ENCODE measurements at regions not wholly inside any gene's neighbourhood (a gene's known extent, or its start where the extent isn't known, plus 50 kb on each side); places are given as distances from the start of the nearest gene placed in this dataset.

DNA sequence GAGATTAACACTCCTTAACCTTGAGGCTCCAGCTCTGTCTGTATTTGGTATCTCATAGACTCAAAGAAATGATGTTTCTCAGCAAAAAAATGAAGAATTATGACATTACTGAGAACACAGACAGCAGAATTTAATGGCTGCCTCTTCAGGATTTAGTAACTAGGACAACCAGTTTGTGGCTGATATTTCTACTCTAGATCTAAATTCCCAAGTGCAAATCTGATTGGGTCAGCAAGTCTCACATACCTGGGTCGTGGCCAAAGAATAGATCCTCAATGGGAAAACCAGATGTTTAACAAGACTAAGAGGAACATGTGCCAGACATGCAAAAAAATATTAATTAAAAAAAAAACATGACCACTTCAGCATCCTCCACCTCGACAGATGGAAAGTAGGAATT lies 608.9 kb downstream of the DTWD2 start:
- no peak overlapping the region for H3K27ac ChIP-seq (ENCODE audit: low read depth, low read length)
- no peaks in the 10 kb centered on the region for H3K27me3 ChIP-seq (ENCODE audit: control insufficient read depth, insufficient read depth, low read length)
- no peak overlapping the region for H3K9ac ChIP-seq (ENCODE audit: low read depth, low read length)
- H3K4me1 ChIP-seq (ENCODE audit: control insufficient read depth, insufficient read depth, low read length): no peaks in the 10 kb centered on the region
- no peaks in the 10 kb centered on the region for H3K36me3 ChIP-seq (ENCODE audit: control insufficient read depth, insufficient read depth, low read length)
- peaks cover 6% of the 10 kb centered on the region; the same call in 1 of the 2 replicates for H3K9me3 ChIP-seq (ENCODE audit: control insufficient read depth, insufficient read depth, low read length)
- H3K4me3 ChIP-seq (ENCODE audit: low read depth, low read length): no peak overlapping the region

DNA sequence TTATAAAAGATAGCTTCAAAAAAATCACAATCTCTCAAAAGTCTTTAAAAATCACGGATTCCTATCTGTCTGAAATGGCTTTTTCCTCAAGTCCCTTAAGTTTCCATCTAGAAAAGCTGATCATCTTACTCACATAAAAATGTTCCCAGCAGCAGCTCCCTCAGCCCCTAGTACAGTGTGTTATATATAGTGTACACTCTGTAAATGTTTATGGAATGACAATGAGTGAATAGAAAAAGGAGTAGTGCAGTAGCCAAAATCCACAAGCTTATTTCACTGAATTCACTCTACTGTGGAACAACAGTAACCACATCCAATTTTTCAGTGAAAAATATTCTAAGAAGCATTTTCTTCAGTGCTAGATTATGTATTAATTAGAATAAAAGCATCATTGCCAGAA lies 609.4 kb downstream of the DTWD2 start:
- Histone ChIP-seq H3K27me3 (ENCODE audit: control insufficient read depth, insufficient read depth, low read length) (no peaks in the 10 kb centered on the region), H3K36me3 (ENCODE audit: control insufficient read depth, insufficient read depth, low read length) (no peaks in the 10 kb centered on the region), H3K9me3 (ENCODE audit: control insufficient read depth, insufficient read depth, low read length) (peaks cover 6% of the 10 kb centered on the region; the same call in 1 of the 2 replicates), H3K9ac (ENCODE audit: low read depth, low read length) (no peak overlapping the region), H3K4me3 (ENCODE audit: low read depth, low read length) (no peak overlapping the region), H3K4me1 (ENCODE audit: control insufficient read depth, insufficient read depth, low read length) (no peaks in the 10 kb centered on the region), H3K27ac (ENCODE audit: low read depth, low read length) (no peak overlapping the region)

DNA sequence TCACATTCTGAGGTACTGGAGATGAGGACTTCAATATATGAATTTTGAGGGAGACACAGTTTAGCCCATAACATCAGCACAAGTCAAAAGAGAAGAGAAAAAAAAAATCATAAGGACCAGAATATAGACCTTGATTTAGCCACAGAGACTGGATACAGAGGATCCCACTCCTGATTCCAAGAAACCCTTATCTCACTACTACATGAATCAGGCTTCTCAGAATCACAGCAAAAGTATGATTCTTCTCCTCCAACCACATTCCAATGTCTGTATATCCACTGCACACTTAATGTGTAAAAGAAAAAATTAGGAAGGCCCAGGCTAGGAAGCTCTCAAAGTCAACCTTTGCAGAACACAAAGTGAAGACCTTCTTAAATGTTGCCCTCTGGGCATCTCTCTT lies 610.9 kb downstream of the DTWD2 start:
- no peaks in the 10 kb centered on the region for H3K4me1 ChIP-seq (ENCODE audit: control insufficient read depth, insufficient read depth, low read length)
- no peak overlapping the region for H3K4me3 ChIP-seq (ENCODE audit: low read depth, low read length)
- H3K9me3 ChIP-seq (ENCODE audit: control insufficient read depth, insufficient read depth, low read length): no peaks in the 10 kb centered on the region

DNA sequence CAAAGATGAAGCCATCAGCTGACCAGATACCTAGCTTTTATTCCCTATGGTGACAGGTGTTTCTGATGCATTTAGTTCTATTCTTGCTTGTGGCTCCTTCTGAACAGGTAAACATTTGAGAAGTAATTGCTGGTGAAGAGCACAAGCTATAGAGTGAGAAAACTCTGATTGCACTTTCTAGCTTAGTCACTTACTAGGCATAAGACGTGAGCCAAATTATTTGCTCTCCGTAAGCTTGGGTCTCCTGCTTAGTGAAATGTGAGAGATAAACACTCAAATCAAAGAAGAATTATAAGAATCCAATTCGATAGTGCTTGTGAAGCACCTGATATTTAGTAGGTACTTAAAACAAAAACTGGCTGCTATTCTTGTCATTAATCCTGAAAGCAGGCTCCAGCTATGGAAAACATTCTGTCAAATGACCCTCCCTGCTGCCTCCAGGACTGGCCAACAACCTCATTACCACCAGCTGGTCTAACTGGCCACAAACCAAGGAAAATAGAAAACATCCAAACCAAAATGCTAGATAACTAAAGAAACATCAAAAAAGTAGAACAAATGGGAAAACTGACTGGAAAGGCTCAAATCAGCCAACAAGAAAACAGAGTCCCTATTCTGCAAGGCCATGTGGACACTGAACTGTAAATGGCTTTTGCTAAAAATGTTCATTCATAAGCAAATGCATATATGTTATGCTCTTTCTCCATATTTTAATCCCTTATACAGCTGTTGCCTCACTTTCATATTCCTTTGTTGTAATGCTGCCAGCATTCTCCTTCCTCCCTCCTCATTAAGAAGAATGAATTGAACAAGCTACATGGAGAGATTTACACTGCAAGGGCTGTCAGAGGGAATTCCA lies 616.1 kb downstream of the DTWD2 start:
- no peak overlapping the region for H3K4me3 ChIP-seq (ENCODE audit: low read depth, low read length)
- H3K9ac ChIP-seq (ENCODE audit: low read depth, low read length): no peak overlapping the region
- H3K4me1 ChIP-seq (ENCODE audit: control insufficient read depth, insufficient read depth, low read length): no peaks in the 10 kb centered on the region
- no peaks in the 10 kb centered on the region for H3K9me3 ChIP-seq (ENCODE audit: control insufficient read depth, insufficient read depth, low read length)
- no peak overlapping the region for H3K27ac ChIP-seq (ENCODE audit: low read depth, low read length)
- no peaks in the 10 kb centered on the region for H3K27me3 ChIP-seq (ENCODE audit: control insufficient read depth, insufficient read depth, low read length)
- H3K36me3 ChIP-seq (ENCODE audit: control insufficient read depth, insufficient read depth, low read length): no peaks in the 10 kb centered on the region

More for the DNA sequence above, 610.9 kb downstream of the DTWD2 start:
- Histone ChIP-seq H3K27me3 (ENCODE audit: control insufficient read depth, insufficient read depth, low read length) (no peaks in the 10 kb centered on the region), H3K36me3 (ENCODE audit: control insufficient read depth, insufficient read depth, low read length) (no peaks in the 10 kb centered on the region), H3K9ac (ENCODE audit: low read depth, low read length) (no peak overlapping the region), H3K27ac (ENCODE audit: low read depth, low read length) (no peak overlapping the region)

DNA sequence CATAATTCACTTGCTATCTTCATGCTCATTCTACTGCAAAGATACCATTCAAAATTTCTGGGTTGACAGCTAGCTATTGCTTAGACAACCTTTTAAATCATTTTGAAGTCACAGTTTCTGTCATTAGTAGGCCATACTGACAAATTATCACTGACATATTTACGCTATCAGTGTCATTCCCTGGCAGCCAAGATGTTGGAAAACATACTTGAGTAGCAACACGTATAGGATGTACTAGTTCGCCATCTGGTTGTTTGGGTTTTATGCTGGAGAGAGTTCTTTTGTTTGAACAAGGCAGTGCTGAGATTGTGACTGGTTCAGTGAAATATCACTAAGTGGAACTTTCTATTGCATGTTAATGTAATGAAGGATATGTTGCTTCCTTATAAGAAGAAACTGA lies 621.9 kb downstream of the DTWD2 start:
- Histone ChIP-seq H3K27me3 (ENCODE audit: control insufficient read depth, insufficient read depth, low read length) (no peaks in the 10 kb centered on the region), H3K9ac (ENCODE audit: low read depth, low read length) (no peak overlapping the region), H3K9me3 (ENCODE audit: control insufficient read depth, insufficient read depth, low read length) (no peaks in the 10 kb centered on the region), H3K36me3 (ENCODE audit: control insufficient read depth, insufficient read depth, low read length) (no peaks in the 10 kb centered on the region), H3K4me1 (ENCODE audit: control insufficient read depth, insufficient read depth, low read length) (no peaks in the 10 kb centered on the region), H3K4me3 (ENCODE audit: low read depth, low read length) (no peak overlapping the region), H3K27ac (ENCODE audit: low read depth, low read length) (no peak overlapping the region)

DNA sequence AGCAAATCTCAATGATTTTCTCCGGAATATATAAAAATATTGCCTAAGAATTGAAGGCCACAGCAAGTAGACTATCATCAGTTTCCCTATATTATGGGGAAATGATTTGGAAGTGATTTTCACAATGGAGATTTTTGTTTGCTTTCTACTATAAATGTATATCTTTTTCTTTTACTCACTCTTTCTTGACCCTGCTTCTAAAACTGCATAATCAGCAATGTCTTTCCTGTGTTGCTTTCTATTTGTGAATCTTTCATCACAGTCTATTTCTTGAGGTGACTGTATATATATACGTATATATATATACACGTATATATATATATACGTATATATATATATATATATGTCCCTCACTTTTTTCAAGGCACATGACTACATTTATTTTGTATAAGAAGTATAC lies 622.6 kb downstream of the DTWD2 start:
- no peak overlapping the region for H3K4me3 ChIP-seq (ENCODE audit: low read depth, low read length)
- no peaks in the 10 kb centered on the region for H3K4me1 ChIP-seq (ENCODE audit: control insufficient read depth, insufficient read depth, low read length)
- H3K27me3 ChIP-seq (ENCODE audit: control insufficient read depth, insufficient read depth, low read length): no peaks in the 10 kb centered on the region
- H3K9me3 ChIP-seq (ENCODE audit: control insufficient read depth, insufficient read depth, low read length): no peaks in the 10 kb centered on the region
- H3K27ac ChIP-seq (ENCODE audit: low read depth, low read length): no peak overlapping the region
- no peaks in the 10 kb centered on the region for H3K36me3 ChIP-seq (ENCODE audit: control insufficient read depth, insufficient read depth, low read length)
- no peak overlapping the region for H3K9ac ChIP-seq (ENCODE audit: low read depth, low read length)

DNA sequence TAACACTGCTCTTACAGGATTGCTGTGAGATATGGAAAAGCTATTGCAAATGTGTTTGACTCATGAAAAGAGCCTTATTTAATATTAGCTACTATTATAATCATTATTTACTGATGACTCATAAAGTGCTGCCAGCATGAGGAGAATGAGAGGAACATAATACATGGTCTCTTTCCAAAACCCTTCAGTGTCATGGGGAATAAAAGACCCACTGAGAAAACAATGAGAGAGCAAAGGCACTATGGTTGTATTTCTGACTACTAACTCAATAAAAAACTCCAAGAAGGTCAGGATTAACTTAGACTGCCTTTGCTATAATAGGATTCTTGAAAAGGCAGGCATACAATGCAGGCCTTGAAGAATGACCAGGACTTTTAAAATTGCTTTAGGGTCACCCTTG lies 633.5 kb downstream of the DTWD2 start:
- Histone ChIP-seq H3K9ac (ENCODE audit: low read depth, low read length) (no peak overlapping the region), H3K27me3 (ENCODE audit: control insufficient read depth, insufficient read depth, low read length) (no peaks in the 10 kb centered on the region), H3K4me1 (ENCODE audit: control insufficient read depth, insufficient read depth, low read length) (no peaks in the 10 kb centered on the region), H3K9me3 (ENCODE audit: control insufficient read depth, insufficient read depth, low read length) (no peaks in the 10 kb centered on the region), H3K27ac (ENCODE audit: low read depth, low read length) (no peak overlapping the region), H3K4me3 (ENCODE audit: low read depth, low read length) (no peak overlapping the region), H3K36me3 (ENCODE audit: control insufficient read depth, insufficient read depth, low read length) (no peaks in the 10 kb centered on the region)

DNA sequence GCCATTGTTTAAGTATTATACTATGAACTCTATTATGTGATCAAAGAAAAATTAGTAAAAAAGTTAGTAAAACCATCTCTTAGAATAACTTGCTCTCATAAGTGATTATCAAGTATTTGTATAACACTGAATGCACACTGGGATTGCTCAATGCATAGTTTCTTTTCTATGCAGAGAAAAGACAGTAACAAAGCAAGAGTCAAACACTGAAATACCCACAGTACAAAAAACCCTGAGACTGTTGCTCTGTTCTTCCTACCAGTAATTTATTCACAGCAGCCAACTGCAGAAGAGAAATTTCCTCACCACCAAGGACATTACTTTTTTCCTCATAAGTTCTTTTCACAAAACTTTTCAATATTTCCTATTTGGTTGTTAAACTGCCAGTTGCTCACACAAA lies 634.4 kb downstream of the DTWD2 start:
- Histone ChIP-seq H3K4me3 (ENCODE audit: low read depth, low read length) (no peak overlapping the region), H3K9me3 (ENCODE audit: control insufficient read depth, insufficient read depth, low read length) (no peaks in the 10 kb centered on the region), H3K4me1 (ENCODE audit: control insufficient read depth, insufficient read depth, low read length) (no peaks in the 10 kb centered on the region), H3K9ac (ENCODE audit: low read depth, low read length) (no peak overlapping the region), H3K27me3 (ENCODE audit: control insufficient read depth, insufficient read depth, low read length) (no peaks in the 10 kb centered on the region), H3K36me3 (ENCODE audit: control insufficient read depth, insufficient read depth, low read length) (no peaks in the 10 kb centered on the region), H3K27ac (ENCODE audit: low read depth, low read length) (no peak overlapping the region)

DNA sequence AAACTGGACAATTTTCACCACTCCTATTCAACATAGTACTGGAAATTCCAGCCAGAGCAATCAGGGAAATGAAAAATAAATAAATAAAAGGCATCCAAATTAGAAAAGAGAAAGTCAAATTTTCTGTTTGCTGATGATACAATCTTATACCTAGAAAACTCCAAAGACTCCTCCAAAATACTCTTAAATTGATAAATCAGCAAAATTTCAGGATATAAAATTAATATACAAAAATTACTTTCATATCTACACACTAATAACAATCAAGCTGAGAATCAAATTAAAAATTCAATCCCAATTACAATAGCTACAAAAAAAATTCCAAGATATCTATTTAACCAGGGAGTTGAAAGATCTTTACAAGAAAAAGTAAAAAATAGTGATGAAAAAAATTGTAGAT lies 651.9 kb downstream of the DTWD2 start:
- H3K36me3 ChIP-seq (ENCODE audit: control insufficient read depth, insufficient read depth, low read length): no peaks in the 10 kb centered on the region
- H3K9me3 ChIP-seq (ENCODE audit: control insufficient read depth, insufficient read depth, low read length): no peaks in the 10 kb centered on the region
- no peaks in the 10 kb centered on the region for H3K27me3 ChIP-seq (ENCODE audit: control insufficient read depth, insufficient read depth, low read length)
- H3K27ac ChIP-seq (ENCODE audit: low read depth, low read length): no peak overlapping the region
- H3K4me1 ChIP-seq (ENCODE audit: control insufficient read depth, insufficient read depth, low read length): peaks cover 12% of the 10 kb centered on the region; the same call in 1 of the 2 replicates
- H3K9ac ChIP-seq (ENCODE audit: low read depth, low read length): no peak overlapping the region
- no peak overlapping the region for H3K4me3 ChIP-seq (ENCODE audit: low read depth, low read length)

DNA sequence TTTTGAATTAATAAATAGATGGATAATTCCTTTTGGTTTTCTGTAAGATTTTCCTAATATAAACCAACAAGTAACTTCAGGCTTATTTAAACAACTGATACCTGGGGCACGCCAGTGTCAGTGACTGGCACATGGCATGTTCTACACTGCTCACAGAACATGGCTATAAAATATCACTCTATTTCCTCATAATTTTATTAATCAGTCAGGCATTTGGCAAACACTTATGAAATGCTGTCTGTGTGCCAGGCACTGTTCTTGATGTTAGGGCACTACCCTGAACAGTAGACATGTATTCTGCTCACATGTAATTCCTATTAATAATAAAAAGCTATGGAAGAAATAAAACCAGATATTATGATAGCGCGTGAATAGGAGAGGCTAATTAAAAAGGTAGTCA lies 661.0 kb downstream of the DTWD2 start:
- no peaks in the 10 kb centered on the region for H3K27me3 ChIP-seq (ENCODE audit: control insufficient read depth, insufficient read depth, low read length)
- peaks cover 7% of the 10 kb centered on the region for H3K9me3 ChIP-seq (ENCODE audit: control insufficient read depth, insufficient read depth, low read length)
- no peak overlapping the region for H3K9ac ChIP-seq (ENCODE audit: low read depth, low read length)
- no peaks in the 10 kb centered on the region for H3K36me3 ChIP-seq (ENCODE audit: control insufficient read depth, insufficient read depth, low read length)
- peaks cover 5% of the 10 kb centered on the region; the same call in 1 of the 2 replicates for H3K4me1 ChIP-seq (ENCODE audit: control insufficient read depth, insufficient read depth, low read length)
- H3K27ac ChIP-seq (ENCODE audit: low read depth, low read length): no peak overlapping the region
- no peak overlapping the region for H3K4me3 ChIP-seq (ENCODE audit: low read depth, low read length)

DNA sequence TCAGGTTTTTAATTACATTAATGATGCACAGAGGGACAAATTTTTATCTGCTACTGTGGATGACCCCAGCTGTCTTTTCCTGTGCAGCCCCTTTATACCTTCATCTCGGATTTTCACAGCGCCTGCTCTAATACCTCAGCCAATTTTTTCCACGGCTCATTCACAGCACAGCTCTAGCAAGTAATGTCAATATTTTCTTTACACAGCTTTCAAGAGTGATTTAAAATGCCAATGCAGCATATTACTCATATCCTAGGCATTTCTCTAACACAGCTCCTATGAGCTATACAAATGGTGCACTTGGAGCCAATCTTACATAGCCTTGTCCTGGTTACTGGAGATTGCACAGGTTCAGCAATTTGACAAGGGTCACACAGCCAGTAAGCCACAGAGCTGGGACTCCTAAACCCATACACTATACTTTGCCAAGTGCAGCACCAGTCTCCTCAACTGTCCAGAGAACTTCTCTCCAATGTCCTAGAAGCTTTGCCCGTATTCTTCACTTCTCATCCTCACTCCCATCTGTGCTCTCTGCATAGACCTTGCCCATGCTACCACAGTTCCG lies 661.8 kb downstream of the DTWD2 start:
- peaks cover 7% of the 10 kb centered on the region for H3K9me3 ChIP-seq (ENCODE audit: control insufficient read depth, insufficient read depth, low read length)
- no peaks in the 10 kb centered on the region for H3K27me3 ChIP-seq (ENCODE audit: control insufficient read depth, insufficient read depth, low read length)
- no peaks in the 10 kb centered on the region for H3K36me3 ChIP-seq (ENCODE audit: control insufficient read depth, insufficient read depth, low read length)
- no peak overlapping the region for H3K27ac ChIP-seq (ENCODE audit: low read depth, low read length)
- no peak overlapping the region for H3K9ac ChIP-seq (ENCODE audit: low read depth, low read length)
- H3K4me1 ChIP-seq (ENCODE audit: control insufficient read depth, insufficient read depth, low read length): peaks cover 5% of the 10 kb centered on the region; the same call in 1 of the 2 replicates
- H3K4me3 ChIP-seq (ENCODE audit: low read depth, low read length): no peak overlapping the region
